CD14-positive monocyte (primary cell): ENCODE measurements at regions not wholly inside any gene's neighbourhood (a gene's known extent, or its start where the extent isn't known, plus 50 kb on each side); places are given as distances from the start of the nearest gene placed in this dataset.

Experiments
- DNase-seq, 3 donors: peaks; one replicate each; pipeline ENCODE4 v3.0.0-alpha.2; 2011 to 2022
- H2AFZ ChIP-seq: 2 replicates; pipeline ENCODE4 v1.6.0; 2012; ENCODE audit warnings: mild to moderate bottlenecking, low read depth, low read length, inconsistent platforms; ENCODE audit not compliant: insufficient read depth, poor library complexity, severe bottlenecking
- H3K27ac ChIP-seq, 2 donors: 1 replicate in 1 of 2; 2 replicates in 1 of 2; pipeline ENCODE4 v1.5.1; 2012 to 2013; ENCODE audit warnings: low read length in 2 of 2, control low read depth in 1 of 2, inconsistent platforms in 1 of 2, low read depth in 1 of 2, mild to moderate bottlenecking in 1 of 2
- H3K27me3 ChIP-seq, 2 donors: one replicate each; pipeline versions ENCODE4 v1.6.0 to v1.6.1; 2011 to 2013; ENCODE audit warnings: low read length in 2 of 2; ENCODE audit not compliant: control insufficient read depth in 2 of 2, insufficient read depth in 2 of 2
- H3K36me3 ChIP-seq, 2 donors: replicated peaks in 1 of 2; 1 replicate in 1 of 2; 2 replicates in 1 of 2; pipeline versions ENCODE4 v1.5.1 to v1.6.1; 2012 to 2013; ENCODE audit warnings: low read length in 2 of 2, control low read depth in 1 of 2, inconsistent platforms in 1 of 2, mild to moderate bottlenecking in 1 of 2; ENCODE audit not compliant: insufficient read depth in 2 of 2, control insufficient read depth in 1 of 2
- H3K4me1 ChIP-seq, 2 donors: 1 replicate in 1 of 2; 2 replicates in 1 of 2; pipeline versions ENCODE4 v1.5.1 to v1.6.1; 2012 to 2013; ENCODE audit warnings: low read length in 2 of 2, control low read depth in 1 of 2, inconsistent platforms in 1 of 2, mild to moderate bottlenecking in 1 of 2, moderate library complexity in 1 of 2; ENCODE audit not compliant: insufficient read depth in 2 of 2, control insufficient read depth in 1 of 2
- H3K4me2 ChIP-seq: replicated peaks from 2 replicates; pipeline ENCODE3; 2012; ENCODE audit warnings: low read length, moderate library complexity, mild to moderate bottlenecking; ENCODE audit not compliant: poor library complexity, severe bottlenecking; ENCODE audit errors: extremely low read depth
- H3K4me3 ChIP-seq, 3 experiments: fragments of 200-600 bp in 1 of 3; sonication (generic) in 1 of 3; replicated peaks in 1 of 3; 1 replicate in 2 of 3; 2 replicates in 1 of 3; pipeline ENCODE4 v1.5.1; 2011 to 2013; ENCODE audit warnings: low read length in 3 of 3, mild to moderate bottlenecking in 3 of 3, control low read depth in 2 of 3, low read depth in 2 of 3, inconsistent platforms in 1 of 3, moderate library complexity in 1 of 3
- H3K79me2 ChIP-seq: 2 replicates; pipeline ENCODE4 v1.6.0; 2012; ENCODE audit warnings: mild to moderate bottlenecking, control low read depth, inconsistent platforms, low read length, moderate library complexity; ENCODE audit not compliant: insufficient read depth
- H3K9ac ChIP-seq: 2 replicates; pipeline ENCODE4 v1.6.0; 2017; ENCODE audit warnings: low read length, mild to moderate bottlenecking; ENCODE audit not compliant: insufficient read depth, poor library complexity, severe bottlenecking
- H3K9me3 ChIP-seq, 2 donors: replicated peaks in 1 of 2; 1 replicate in 1 of 2; 2 replicates in 1 of 2; pipeline versions ENCODE4 v1.5.1 to v1.6.1; 2012 to 2013; ENCODE audit warnings: low read length in 2 of 2, control low read depth in 1 of 2; ENCODE audit not compliant: control insufficient read depth in 1 of 2, insufficient read depth in 1 of 2
- H4K20me1 ChIP-seq: 2 replicates; pipeline ENCODE4 v1.6.0; 2012; ENCODE audit warnings: mild to moderate bottlenecking, low read length, control low read depth, moderate library complexity; ENCODE audit not compliant: insufficient read depth
- H3K27ac Mint-ChIP-seq, 7 donors: one replicate each; pipeline ENCODE4 v1.8.0; 2020; ENCODE audit warnings: mild to moderate bottlenecking in 7 of 7, mixed read lengths in 7 of 7, moderate library complexity in 6 of 7, inconsistent platforms in 2 of 7
- H3K27me3 Mint-ChIP-seq, 3 donors: one replicate each; pipeline ENCODE4 v1.8.0; 2021 to 2022; ENCODE audit warnings: low read depth in 3 of 3, mild to moderate bottlenecking in 3 of 3, mixed read lengths in 3 of 3, moderate library complexity in 3 of 3, inconsistent platforms in 1 of 3
- H3K36me3 Mint-ChIP-seq, 2 donors: one replicate each; pipeline ENCODE4 v1.8.0; 2020; ENCODE audit warnings: mixed read lengths in 2 of 2, inconsistent platforms in 1 of 2, mild to moderate bottlenecking in 1 of 2
- H3K4me1 Mint-ChIP-seq: one replicate; pipeline ENCODE4 v1.8.0; 2020; ENCODE audit warnings: mild to moderate bottlenecking, mixed read lengths
- H3K4me3 Mint-ChIP-seq, 2 donors: one replicate each; pipeline ENCODE4 v1.8.0; 2020; ENCODE audit warnings: mild to moderate bottlenecking in 2 of 2, mixed read lengths in 2 of 2, moderate library complexity in 1 of 2
- H3K9me3 Mint-ChIP-seq, 7 donors: one replicate each; pipeline ENCODE4 v1.8.0; 2020 to 2022; ENCODE audit warnings: mixed read lengths in 7 of 7, mild to moderate bottlenecking in 6 of 7, moderate library complexity in 6 of 7, inconsistent platforms in 2 of 7
- WGBS: methylation state at CpG from one replicate; pipeline ENCODE4 v1.1.5; 2013; ENCODE audit warnings: missing lambda C conversion rate; ENCODE audit not compliant: insufficient coverage; 5-methylcytosine and 5-hydroxymethylcytosine counted together
- intact Hi-C, 2 donors: fragments of 100-400 bp; cut with micrococcal nuclease; formaldehyde crosslinking; loops; one replicate each; pipeline versions ENCODE4 v1.15.0 to v1.15.1; 2023
- TF ChIP-seq, protein P1 (sequence below): fragments of 200-600 bp; IDR thresholded peaks from one replicate; pipeline ENCODE4 v1.8.0; 2022; ENCODE audit warnings: antibody characterized with exemption, mild to moderate bottlenecking

DNA sequence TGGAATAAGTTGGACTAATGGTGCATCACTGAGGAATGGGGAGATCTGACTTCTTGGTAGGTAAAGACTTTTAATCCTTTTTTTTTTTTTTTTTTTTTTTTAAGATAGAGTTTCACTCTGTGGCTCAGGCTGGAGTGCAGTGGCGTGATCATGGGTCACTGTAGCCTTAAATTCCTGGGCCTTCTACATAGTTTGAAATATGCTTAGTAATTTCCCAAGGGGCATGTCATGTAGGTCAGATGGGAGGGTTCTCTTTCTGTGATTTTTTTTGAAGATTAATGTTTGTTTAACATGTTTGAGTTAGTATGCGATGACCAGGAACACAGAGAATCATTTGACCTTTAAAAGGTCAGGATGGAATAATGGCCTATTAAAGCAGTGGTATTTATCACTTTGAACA is 129.1 kb downstream of the S1PR1 start:
- H3K4me3 ChIP-seq: no peak overlapping the region
- H4K20me1 ChIP-seq: no peaks in the 10 kb centered on the region
- H3K9ac ChIP-seq: no peak overlapping the region
- TF ChIP-seq, protein P1, sequence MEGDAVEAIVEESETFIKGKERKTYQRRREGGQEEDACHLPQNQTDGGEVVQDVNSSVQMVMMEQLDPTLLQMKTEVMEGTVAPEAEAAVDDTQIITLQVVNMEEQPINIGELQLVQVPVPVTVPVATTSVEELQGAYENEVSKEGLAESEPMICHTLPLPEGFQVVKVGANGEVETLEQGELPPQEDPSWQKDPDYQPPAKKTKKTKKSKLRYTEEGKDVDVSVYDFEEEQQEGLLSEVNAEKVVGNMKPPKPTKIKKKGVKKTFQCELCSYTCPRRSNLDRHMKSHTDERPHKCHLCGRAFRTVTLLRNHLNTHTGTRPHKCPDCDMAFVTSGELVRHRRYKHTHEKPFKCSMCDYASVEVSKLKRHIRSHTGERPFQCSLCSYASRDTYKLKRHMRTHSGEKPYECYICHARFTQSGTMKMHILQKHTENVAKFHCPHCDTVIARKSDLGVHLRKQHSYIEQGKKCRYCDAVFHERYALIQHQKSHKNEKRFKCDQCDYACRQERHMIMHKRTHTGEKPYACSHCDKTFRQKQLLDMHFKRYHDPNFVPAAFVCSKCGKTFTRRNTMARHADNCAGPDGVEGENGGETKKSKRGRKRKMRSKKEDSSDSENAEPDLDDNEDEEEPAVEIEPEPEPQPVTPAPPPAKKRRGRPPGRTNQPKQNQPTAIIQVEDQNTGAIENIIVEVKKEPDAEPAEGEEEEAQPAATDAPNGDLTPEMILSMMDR: no peak
- Mint-ChIP-seq H3K36me3 (no peaks in the 10 kb centered on the region), H3K9me3 (no peaks in the 10 kb centered on the region), H3K27me3 (peaks cover 0 to 1% (median 0%) of the 10 kb centered on the region in 3 donors), H3K4me3 (no peak overlapping the region), H3K4me1 (no peaks in the 10 kb centered on the region), H3K27ac (no peak overlapping the region)
- H3K27ac ChIP-seq: no peak overlapping the region
- H3K4me2 ChIP-seq: no peak overlapping the region
- intact Hi-C loops: no loop called here
- no peak for DNase-seq
- no peak overlapping the region for H2AFZ ChIP-seq
- no peaks in the 10 kb centered on the region for H3K36me3 ChIP-seq
- WGBS: 83% methylated on average over 1 of the region's 2 CpGs
- H3K27me3 ChIP-seq: no peaks in the 10 kb centered on the region
- no peaks in the 10 kb centered on the region for H3K9me3 ChIP-seq
- no peaks in the 10 kb centered on the region for H3K79me2 ChIP-seq
- H3K4me1 ChIP-seq: no peaks in the 10 kb centered on the region

- H4K20me1 ChIP-seq: no peaks in the 10 kb centered on the region
- no peaks in the 10 kb centered on the region for H3K79me2 ChIP-seq
- H3K27ac Mint-ChIP-seq: no peak overlapping the region
- no peak for DNase-seq
- no peaks in the 10 kb centered on the region for H3K36me3 ChIP-seq
- TF ChIP-seq, protein P1: no peak
- no peaks in the 10 kb centered on the region for H3K27me3 ChIP-seq
- no peak overlapping the region for H3K4me3 Mint-ChIP-seq
- H3K27ac ChIP-seq: no peak overlapping the region
- peaks cover 0 to 1% (median 0%) of the 10 kb centered on the region in 3 donors for H3K27me3 Mint-ChIP-seq
- no peak overlapping the region for H3K4me2 ChIP-seq
- H2AFZ ChIP-seq: no peak overlapping the region
- no peak overlapping the region for H3K9ac ChIP-seq
- H3K9me3 Mint-ChIP-seq: no peaks in the 10 kb centered on the region
- intact Hi-C loops: no loop called here
- H3K4me1 Mint-ChIP-seq: no peaks in the 10 kb centered on the region
- no peak overlapping the region for H3K4me3 ChIP-seq
- H3K4me1 ChIP-seq: no peaks in the 10 kb centered on the region
- no peaks in the 10 kb centered on the region for H3K9me3 ChIP-seq
- no peaks in the 10 kb centered on the region for H3K36me3 Mint-ChIP-seq
Measured at GRCh38 chr1:101366513-101367215, 129.8 kb downstream of the S1PR1 start.
